ENCODE measurements at regions not wholly inside any gene's neighbourhood (a gene's known extent, or its start where the extent isn't known, plus 50 kb on each side); places are given as distances from the start of the nearest gene placed in this dataset.
A peak's percentile ranks its signal among the peaks of the same experiment; 100 is the strongest.
"Not testable (repeated sequence)": the region's sequence is repeated elsewhere in the genome, so short reads cannot be mapped to it uniquely, and the experiment has no call there.

DNA sequence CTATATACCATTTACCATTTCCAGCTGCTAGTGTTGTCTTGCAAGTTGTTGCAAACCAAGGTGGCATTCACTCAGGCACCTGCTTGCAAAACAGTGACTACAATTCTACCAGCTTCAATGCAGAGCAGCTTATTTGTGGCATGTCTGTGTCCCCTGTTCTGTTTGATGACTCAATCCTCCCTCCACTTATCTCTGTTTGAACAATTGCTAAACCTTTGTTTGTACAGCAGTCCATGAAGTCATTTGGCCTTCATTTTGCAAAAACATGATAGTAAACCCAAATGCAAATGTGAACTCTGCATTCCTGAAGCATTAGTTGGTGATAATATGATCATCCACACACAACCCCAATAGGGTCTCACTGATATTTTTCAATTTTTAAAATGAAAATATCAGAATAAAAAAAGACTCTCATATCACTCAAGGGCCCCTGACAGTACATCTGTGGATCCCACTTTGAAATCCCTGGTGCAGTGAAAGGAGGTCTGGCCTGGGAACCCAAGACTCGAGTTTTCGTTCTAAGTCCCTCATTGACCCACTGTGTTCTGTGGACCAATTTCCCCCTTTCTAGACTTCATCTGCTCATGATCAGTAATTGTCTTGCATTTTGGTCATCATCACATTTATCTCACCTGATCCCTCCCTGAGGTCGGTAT, 425.4 kb downstream of the RPS24 start:
- DNase-seq (ENCODE audit: low read depth), result peak; percentile 61

DNA sequence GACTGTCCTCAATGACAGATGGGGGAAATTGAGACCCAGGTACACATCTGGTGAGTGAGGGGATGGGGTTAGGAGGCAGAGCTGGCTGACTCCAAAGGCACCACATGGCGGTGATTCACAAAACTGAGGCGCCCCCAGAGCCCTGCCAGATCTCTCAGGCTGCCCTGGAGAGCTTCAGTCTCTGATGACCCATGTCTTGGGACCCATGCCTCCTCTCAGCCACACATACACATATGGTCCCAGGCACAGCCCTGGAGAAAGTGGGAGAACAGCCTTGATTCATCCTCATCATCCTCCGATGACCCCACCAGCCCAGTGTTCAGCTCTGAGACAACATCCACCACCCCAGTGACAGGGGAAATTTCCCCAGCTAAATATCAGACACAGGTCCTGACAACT, 426.0 kb downstream of the RPS24 start:
- no peak for DNase-seq (ENCODE audit: low read depth)

DNA sequence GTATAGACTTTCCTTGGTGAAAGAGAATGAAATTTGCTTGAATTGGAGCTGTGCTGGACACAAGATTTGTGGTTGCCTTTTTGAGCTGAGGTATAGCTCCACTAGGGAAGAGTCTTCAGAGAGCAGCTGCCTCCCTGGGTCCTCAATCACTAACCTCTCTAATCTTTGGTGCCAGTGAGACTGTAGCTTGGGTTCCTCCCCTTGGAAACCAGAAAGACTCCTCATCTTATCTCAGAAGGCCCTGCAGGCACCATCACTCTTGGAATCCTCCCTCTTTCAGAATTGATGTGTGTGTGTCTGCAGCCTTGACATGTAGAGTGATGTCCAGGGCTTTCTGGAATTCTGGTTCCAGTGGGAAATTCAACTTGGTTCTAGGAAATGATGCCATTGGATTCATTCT, 426.5 kb downstream of the RPS24 start:
- no peak for DNase-seq (ENCODE audit: low read depth)

DNA sequence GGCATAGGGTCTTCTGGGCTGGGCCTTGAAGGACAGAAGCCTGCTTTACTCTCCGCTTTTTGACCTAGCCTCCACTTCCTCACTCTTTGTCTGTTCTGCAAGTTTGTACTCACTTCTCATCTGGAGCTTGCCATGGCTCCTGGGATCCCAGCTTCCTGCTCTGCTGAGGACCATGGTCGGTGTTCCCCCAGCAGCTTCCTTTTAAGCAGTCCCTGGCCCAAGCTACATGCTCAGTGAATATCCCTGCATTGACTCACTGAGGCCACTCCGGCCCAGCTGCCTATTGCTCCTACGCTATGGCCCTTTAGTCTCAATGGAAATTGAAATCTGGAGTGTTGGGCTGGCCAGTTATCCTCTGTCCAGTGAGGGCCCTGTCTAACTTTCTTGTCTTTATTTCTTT, 427.7 kb downstream of the RPS24 start:
- no peak for DNase-seq (ENCODE audit: low read depth)

DNA sequence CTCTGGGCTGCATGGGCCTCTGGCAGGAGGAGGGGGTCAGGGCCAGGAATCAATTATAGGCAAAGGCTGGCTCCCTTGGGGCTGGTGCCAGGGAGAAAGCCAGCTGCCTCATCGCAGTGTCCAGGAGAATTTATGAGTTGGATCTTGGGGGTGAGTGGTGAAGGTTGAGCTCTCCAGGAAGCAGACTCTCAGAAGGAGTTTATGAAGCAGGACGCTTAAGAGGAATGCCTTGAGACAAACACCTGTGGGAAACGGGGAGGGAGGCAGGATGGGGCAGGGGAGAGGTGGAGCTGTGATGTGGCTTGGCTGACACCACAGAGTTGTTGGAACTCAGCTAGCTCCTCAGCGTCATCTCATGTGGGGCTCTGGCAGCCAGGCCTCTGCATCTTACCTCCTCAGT, 428.5 kb downstream of the RPS24 start:
- DNase-seq (ENCODE audit: low read depth), result no peak

DNA sequence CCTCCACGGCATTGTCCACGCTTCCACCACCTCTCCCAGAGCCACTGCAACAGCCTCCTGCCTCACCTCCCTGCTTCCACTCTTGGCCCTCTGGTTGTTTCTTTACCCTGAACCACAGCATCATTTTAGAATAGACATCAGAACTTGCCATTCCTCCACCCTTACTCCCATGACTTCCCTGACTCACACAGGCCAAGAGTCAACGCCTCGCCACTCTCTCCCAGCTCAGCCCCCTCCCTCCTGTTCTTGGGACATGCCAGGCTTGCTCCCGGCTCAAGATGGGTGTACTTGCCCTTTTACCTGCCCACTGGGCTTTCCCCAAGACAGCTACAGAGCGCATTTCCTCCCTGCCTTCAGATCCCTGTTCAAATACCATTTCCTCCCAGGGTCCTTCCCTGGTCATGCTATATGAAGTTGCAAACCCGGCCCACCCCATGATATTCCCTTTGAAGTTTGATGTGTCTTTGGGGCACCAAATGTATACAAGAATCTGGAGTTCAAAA, 429.1 kb downstream of the RPS24 start:
- DNase-seq (ENCODE audit: low read depth), result no peak

DNA sequence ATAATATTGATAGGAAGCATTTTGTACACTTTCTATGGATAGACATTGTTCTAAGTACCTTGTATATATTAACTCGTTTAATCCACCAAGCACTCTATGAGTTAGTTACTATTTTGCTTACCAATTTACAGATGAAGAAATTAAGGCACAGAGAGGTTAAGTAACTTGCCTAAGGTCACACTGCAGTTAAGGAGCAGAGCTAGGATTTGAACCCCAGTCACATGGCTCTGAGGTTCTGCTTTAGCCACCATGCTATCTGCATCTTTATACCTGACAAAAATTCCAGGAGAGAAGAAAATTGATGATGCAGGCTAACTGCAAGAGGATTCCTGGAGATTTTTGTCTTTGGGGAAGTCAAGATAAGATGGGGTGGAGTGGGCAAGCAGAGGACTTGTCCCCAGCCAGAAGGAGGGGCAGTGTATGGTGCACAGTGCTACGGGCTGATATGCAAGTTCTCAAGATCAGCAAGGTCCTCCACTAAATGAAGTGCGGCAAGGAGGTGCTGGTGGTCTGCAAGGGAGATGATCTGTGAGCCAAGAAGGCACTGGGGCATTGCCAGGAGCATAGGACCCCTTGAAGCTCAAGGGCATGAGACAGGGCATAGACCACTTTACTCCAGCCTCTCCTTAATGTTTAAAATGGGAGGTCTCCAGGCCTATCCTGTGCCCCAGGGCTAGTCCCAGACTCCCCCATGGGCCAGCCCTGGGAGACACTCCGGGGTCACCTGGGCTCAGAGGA, 430.6 kb downstream of the RPS24 start:
- DNase-seq (ENCODE audit: low read depth), result no peak

DNA sequence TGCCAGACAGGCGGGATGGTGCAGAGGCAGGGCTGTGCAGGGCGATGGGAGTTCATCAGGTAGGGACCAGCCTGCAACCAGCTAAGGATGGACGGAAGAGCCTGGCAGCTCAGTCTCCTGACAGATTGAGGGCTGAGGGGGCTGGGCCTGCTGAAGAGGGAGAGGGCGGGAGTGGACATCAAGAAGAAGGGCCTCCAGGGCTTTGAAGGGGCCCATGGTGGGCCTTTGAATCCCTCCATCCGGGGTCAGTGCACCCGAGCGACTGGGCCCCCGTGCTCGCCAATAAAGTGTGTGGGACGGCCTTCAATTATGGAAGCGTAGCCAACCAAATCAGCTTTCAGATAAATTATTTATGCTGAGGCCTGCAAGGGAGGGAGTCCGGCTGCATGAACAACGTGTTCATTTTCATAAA, 431.2 kb downstream of the RPS24 start:
- DNase-seq (ENCODE audit: low read depth), result no peak

DNA sequence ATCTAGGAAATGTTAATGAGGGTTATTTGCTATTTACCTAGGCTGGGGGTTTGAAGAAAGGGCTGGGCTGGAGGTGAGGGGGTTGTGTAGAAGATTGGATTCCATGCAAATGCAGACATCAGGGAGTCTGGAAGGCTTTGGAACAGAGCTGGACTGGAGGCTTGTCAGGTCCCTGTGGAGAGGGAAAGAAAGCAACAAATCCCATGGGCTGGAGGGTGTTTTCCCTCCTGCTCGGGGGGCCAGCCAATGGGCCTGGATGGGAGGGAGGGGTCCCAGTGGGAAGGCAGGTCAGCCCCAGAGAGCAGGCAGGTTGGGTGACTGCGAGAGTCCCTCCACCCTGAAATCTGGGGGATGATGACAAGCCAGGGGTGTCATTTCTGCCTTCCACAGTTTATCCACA, 431.8 kb downstream of the RPS24 start:
- DNase-seq (ENCODE audit: low read depth), result no peak

DNA sequence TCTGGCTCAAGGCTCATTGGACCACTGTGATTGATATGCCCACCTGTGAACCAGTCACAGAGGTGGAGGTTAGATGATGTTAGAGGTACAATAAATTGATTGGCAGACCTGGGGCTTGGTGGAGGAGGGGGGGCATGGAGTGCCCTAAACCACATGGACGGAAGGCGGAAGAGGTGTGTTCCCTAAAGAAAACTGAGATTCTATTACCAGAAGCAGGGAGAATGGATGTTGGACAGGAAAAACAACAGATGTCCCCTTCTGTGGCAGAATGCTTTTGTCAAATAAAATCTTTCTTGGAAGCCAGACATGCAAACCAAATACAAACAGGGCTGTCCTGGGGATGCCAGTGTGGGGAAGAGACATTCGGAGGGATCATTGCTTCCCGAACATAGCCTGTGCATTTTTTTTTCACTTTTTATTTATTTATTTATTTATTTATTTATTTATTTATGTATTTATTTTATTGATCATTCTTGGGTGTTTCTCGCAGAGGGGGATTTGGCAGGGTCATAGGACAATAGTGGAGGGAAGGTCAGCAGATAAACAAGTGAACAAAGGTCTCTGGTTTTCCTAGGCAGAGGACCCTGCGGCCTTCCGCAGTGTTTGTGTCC, 433.9 kb downstream of the RPS24 start:
- no peak for DNase-seq (ENCODE audit: low read depth)

DNA sequence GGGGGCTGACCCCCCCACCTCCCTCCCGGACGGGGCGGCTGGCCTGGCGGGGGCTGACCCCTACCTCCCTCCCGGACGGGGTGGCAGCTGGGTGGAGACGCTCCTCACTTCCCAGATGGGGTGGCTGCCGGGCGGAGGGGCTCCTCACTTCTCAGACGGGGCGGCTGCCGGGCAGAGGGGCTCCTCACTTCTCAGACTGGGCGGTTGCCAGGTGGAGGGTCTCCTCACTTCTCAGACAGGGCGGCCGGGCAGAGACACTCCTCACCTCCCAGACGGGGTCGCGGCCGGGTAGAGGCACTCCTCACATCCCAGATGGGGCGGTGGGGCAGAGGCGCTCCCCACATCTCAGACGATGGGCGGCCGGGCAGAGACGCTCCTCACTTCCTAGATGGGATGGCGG, 435.1 kb downstream of the RPS24 start:
- DNase-seq (ENCODE audit: low read depth), result not testable (repeated sequence)

DNA sequence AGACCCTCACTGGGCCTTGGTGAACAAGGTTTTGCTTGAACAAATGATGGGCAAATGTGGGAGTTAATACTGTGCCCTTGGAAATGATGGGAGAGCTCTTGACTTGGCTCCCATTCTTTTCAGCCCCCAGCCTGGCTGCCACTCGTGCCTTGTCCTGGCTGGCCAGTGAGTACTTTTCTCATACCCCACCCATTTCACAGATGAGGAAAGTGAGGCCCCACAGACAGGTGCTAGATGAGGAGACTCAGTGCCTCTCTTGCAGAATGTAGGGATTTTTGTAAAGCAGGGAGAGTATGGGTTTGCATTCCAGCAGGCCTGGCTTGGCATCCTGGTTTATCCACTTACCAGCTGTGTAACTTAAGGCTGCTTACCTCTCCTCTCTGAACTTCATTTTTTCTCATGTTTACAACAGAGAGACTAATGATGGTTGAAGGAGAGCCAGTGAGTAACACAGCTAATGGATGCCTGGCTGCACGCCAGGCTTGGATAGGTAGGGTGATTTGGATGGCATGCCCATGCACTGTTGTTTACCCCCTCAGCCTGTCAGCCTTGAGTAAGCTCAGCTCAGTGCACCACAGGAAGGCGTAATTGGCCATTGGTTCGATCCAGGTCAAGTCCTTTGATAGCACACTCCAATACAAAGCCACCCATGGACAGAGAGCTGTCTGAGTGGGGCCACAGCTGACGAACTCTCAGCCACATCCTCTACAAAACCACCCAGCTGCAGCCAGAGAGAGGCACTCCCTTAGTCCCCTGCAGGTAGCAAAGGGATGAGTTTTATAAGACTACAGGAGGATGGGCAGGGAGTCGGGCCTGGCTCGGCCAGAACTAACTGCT, 436.8 kb downstream of the RPS24 start:
- peak; percentile 52 for DNase-seq (ENCODE audit: low read depth)

DNA sequence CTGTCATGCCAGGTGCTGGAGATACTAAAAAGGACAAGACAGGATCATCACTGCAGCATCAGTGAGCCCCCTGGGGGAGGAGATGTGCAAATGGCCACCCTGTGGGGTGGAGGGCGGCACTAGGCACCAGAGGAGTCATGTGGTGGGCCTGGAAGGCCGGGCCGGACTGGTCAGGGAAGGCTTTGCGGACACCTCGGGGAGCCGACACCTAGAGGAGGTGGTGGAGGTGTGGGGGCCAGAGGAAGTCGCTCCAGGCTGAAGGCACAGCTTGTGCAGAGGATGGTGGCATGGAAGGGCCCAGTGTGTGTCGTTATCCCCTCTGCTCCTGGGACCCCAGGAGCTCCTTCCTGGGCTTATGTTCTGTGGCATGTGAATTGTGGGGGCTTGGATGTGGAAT, 437.7 kb downstream of the RPS24 start:
- no peak for DNase-seq (ENCODE audit: low read depth)

DNA sequence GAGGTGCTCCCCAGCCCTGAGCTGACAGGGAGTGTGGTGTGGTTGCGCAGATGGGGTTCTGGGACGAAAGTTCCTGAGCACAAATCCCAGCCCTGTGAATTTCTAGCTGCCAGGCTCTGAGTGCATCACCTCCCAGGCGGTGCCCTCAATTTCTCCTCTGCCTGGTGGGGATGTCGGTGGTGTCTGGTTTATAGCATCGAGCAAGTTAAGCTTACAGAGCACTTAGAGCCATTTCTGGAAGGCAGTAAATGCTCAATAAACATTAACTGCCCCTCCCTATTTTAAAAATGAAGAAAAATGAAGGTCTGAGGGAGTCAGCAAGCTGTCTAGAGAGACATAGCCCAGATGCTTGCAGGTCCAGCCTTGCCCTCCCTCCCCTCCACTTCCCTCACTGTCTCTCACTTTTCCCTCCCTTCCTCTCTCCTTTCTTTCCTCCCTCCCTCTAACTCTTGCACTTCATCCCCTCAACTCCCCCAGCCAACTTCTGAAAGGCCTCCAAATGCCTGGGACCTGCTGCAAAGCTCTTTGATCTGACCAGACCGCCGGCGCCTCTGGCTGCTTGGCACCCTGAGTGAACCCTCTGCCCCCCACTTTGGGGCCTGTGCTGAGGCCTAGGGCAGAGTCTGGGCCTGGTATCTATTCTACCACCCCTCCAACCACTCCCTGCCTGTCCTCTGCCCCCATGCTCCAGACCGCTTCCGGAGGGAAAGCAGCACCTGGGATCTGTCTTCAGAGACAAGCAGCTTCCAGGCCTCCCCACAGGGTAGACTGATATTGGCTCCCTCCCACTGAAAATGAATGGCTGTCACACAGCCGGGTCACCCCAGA, 438.3 kb downstream of the RPS24 start:
- DNase-seq (ENCODE audit: low read depth), result no peak

DNA sequence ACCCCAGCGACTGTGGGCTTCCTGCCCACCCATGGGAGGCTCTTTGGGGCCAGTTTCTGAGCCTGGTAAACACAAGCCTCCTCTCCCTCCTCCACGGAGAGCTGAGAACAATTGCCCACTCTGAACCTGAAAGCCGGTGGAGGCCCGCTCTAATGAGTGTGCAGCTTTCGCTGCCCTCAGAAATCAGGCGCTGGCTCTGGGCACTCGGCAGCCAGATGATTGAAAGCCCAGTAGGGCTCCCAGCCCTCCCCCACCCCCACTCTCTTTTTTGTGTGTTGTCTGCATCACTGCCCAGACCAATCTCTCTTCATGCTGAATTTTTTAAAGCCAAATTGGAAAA, 438.9 kb downstream of the RPS24 start:
- no peak for DNase-seq (ENCODE audit: low read depth)

DNA sequence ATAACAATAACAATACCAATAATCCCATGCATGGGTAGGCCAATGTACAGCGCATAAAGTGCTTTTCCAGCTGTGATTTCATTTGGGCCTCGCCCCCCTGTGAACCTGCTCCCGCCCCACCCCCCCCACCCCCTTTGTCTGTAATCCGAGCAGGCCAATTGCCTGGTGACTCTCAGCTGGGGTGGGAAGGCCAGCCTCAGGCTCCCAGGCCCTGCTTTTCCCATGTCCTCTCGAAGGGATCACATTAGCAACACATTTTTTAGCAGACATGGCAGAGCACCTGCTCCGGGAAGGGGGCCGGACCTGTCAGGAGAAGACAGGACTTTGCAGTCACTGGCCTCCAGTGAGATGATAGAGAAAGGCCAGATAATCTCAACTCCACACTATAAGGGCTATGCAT, 439.3 kb downstream of the RPS24 start:
- DNase-seq (ENCODE audit: low read depth), result no peak

DNA sequence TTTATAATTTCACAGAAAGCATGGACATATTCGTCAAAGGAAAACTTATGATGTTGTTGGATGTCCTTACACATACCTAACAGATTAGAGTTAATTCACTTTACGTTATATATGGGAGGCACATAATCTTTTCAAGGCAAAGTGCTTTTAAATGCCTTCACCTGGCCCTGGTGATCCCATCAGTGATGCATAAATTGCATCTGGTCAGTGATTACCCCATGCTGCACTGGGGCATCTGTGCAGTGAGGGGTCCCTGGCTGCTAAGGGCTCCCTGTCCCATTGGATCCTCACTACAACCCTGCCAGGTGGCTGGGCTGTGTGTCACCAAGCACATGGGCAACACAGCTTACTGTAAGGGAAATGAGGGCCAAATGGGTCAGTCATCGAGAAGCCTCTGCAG, 441.1 kb downstream of the RPS24 start:
- DNase-seq (ENCODE audit: low read depth), result no peak

DNA sequence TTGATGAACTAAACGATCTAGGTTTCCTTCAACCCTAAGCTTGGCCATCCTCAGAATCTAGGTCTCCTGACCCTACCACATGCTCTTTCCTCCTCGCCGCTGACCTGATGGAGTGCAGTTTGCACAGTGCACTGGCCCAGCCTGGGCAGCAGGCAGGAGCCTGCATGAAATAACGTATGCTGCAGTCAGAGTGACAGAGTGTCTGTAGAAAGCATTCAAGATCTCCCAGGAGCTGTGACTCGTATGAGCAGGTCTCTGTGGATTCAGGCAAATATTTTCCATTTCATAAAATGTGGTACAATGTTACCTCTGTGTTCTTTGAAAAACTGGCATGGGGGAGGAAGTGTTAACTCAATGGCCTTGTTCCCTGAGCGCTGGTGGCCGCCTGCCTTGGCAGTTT, 441.8 kb downstream of the RPS24 start:
- no peak for DNase-seq (ENCODE audit: low read depth)

DNA sequence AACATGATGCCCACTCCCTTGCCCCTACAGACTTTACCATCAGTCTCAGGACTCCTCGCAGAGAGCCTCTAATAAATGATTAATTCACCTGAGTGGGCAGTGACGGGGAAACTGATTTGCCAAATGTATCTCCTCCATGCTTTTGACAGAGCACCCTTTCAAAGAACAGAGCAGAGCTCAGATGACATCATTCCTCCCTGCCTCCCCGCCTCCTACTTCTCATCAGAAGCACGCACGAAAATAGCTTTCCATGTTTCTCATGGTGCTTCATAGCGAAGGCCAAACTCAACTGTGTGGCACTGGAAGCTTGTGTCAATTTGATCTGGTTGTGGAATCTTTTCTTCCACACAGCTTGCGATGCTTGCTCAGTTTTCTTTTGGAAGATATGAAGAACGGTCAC, 442.5 kb downstream of the RPS24 start:
- no peak for DNase-seq (ENCODE audit: low read depth)

DNA sequence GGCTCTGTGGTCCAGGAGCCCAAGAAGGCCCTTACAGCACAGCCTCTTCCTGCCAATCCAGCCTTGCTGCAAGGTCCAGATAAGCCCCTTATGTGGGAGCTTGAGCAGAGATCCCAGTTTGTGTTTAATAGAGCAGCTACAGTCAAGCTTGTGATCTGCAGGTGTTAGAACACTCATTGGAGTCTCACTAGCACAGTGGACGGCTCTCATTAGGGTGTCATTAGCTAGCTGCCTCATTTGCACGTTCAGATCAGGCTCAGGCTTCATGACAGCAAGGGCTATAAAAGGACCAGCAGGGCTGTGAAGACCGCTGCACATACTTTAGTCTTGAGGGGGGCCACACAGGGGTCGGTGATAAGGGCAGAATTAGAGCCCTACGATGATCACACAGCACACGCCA, 443.2 kb downstream of the RPS24 start:
- no peak for DNase-seq (ENCODE audit: low read depth)

DNA sequence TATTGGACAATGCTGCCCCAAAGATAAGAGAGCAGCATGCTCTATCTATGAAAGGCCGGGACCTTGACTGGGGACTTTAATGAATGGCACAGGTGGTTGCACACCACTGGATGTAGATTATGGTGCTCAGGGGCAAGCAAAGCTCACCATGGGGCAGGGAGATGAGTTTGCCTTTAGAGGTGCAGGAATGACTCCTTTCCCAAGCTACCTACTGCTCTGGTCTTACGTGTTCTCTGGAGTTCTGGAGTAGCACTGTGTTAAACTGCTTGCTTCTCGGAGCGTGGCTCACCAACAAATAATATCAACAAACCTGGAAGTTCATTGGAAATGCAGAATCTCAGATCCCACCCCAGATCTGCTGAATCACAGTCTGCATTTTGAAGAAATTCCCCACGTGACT, 445.3 kb downstream of the RPS24 start:
- DNase-seq (ENCODE audit: low read depth), result no peak

DNA sequence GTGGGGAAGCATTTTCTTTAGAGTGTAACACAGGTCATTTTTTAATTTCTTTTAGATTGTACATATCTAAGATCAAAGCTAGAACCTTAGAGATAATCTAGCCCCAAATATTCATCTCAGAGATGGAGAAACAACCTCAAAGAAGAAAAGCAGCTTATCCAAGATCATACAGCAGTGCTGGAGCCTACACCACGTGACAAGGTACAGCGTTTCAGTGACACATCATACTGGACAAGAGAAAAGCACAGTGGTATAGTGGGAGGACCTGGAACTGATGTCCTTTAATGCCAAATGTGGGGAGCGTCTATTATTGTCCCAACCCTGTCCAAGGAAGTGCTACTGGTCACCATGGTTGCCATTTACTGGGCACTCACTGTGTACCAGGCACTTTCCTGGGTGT, 445.8 kb downstream of the RPS24 start:
- no peak for DNase-seq (ENCODE audit: low read depth)

All from renal cortical epithelial cell (primary cell).